Glomerular visceral epithelial cell (primary cell): ENCODE measurements at regions not wholly inside any gene's neighbourhood (a gene's known extent, or its start where the extent isn't known, plus 50 kb on each side); places are given as distances from the start of the nearest gene placed in this dataset.

Experiments used
- DNase-seq: peaks from one replicate; pipeline ENCODE4 v3.0.0-alpha.2; 2016; ENCODE audit errors: extremely low spot score

GRCh38 chr6:14731611-14732010 lies 514.3 kb upstream of the JARID2 start:
- DNase-seq: no peak

DNA sequence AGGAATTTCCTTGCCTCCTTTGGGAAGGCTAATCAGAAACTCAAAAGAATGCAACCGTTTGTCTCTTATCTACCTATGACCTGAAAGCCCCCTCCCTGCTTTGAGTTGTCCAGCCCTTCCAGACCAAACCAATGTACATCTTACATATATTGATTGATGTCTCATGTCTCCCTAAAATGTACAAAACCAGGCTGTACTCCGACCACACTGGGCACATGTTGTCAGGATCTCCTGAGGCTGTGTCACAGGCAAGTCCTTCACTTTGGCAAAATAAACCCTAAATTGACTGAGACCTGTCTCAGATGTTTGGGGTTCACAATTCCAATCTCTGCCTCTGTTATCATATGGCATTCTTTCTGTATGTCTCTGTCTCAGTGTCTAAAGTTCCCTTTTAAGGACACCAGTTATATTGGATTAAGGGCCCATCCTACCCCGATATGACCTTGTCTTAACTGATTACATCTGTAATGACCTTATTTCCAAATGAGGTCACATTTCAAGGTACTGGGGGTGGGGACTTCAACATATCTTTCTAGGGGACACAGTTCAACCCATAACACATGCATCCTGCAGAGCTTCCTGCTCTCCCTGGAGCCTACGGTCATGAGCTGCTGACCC lies 513.5 kb upstream of the JARID2 start:
- DNase-seq: no peak

- DNase-seq: peak; percentile 85
These were observed 512.8 kb upstream of the JARID2 start for GRCh38 chr6:14732844-14733757.

DNA sequence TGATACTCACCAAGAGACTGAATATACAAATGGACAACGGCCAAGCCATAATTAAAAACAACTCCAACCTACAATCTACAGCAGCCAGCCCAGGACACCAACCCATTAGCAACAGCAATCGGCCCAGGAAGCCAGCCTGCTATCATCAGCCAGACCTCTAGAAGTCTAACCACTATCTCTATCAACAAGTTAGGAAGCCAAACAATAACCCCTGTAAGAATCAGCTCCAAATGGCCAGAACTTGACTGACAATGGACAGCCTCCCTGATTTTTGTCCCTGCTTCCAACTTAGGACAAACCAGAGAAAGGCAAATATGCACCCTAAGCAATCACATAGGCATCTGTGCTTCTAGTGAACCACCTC lies 511.8 kb upstream of the JARID2 start:
- no peak for DNase-seq

DNA sequence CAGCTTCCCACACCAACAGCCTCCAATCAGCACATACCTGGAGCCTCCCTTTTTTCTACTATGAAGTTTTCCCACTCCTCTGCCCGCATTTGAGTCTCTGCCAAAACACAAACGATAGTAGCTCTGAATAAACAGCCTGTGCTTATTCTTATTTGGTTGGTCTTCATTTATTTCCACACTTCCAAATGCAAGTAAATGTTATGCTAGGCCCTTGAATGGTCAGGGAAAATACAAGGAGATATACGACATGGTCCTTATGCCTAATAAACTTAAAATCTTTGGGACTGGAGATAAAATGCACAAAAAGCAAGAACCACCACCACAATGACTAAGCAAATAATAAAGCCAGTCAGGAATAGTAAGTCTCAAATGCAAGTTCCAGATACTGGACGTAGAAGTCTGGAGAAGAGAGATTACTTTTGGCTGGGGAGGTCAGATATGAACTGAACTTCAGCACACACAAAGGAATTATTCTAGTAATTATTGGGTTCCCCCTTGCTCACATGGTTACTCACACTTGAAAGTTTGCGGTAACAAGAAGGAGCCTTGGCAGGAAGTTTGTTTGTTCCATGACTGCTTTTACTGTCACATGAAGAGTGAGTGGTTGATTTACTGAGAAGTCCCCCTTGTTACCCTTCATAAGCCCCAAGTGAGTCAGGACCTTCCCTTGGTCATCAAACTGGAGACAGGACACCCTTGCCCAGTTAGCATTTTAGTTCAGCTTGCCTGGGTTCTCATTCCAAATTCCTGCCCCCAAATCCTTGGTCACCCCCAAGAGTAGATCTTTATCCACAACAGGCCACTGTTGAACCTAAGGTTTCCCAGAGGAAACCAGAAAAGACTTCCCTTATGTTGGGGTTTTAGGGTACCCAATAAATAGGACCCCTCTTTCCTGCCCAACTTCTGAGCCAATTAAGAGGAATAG lies 511.2 kb upstream of the JARID2 start:
- DNase-seq: peak; percentile 81

DNA sequence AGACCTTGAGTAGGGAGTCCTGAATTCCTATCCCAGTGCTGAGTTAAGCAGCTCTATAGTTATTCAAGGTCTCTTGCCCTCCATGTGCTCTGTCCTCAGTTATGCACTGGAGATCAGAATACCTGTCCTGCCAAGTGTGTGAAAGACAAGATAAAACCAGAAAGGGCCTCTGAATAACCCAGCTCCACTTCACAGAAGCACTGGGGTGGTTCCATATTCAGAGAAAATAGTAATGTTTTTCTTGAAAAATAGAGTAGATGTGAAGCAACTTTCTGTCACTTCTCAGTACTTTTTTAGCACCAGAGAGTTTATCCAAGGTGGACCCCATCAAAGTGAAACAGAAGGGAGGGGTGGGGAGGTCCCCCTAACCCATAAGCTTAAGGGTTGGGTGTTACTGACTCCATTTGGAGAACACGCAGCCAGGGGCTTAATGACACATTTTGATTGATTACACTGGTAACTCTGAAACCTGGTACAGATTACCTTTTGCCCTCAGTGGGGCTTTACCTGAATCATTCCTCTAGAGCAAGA lies 509.8 kb upstream of the JARID2 start:
- DNase-seq: no peak

- DNase-seq: no peak
These were observed 509.3 kb upstream of the JARID2 start for GRCh38 chr6:14736554-14736953.

GRCh38 chr6:14738497-14738896 lies 507.4 kb upstream of the JARID2 start:
- no peak for DNase-seq

DNA sequence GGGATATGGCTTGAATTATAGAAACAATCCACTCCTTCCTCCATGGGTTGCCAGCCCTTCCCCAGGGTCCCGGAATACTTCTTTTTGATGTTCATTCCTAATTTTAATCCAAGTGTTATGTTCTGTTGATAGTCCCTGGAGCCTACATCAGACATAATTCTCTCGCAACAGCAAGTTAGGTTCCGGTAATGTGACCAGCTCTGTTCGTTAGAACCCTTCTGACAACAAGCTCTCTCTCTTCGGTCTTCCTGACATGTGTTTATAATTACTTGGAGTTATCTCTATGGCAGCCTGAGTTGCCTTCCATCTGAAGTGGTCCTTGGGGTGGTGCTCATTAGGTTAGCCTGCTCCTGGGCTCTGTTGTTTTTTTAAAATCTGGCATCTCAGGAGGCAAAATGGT lies 506.9 kb upstream of the JARID2 start:
- no peak for DNase-seq

DNA sequence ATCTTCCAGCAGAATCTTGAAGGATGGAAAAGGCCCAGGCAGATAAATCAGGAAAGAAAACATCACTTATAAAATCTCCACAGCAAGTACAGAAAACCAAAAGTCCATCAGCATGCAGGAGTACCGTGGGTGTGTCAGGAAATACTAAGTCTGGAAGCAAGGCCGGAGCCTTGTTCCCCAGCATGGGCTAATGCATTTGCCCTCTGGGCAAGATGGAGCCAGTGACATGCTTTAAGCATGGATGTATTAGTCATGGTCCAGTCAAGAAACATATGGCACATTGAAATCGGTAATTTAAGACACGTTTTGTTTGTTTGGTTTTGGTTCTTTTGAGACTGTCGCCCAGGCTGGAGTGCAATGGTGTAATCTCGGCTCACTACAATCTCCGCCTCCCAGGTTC lies 506.0 kb upstream of the JARID2 start:
- no peak for DNase-seq

- DNase-seq: no peak
These were observed 503.7 kb upstream of the JARID2 start for GRCh38 chr6:14742171-14742570.

DNA sequence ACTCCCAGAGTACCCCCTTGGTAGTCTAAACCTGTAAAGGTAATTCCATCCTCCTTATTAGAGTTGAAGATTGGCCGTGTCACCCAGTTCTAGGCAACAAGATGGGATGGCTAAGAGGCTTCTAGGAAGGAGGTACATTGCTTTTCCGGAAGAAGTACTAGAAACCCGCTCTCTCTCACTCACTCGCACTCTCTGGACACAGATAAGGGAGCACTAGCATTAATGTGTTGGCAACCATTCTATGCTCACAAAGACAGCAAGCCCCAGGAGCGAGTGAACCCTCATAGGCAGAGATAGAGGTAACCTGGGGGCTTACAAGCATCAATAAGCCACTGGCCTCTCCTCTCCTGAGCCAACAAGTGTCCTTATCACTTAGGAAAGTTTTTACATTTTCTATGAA lies 503.2 kb upstream of the JARID2 start:
- no peak for DNase-seq

GRCh38 chr6:14743144-14743473 lies 502.8 kb upstream of the JARID2 start:
- no peak for DNase-seq

DNA sequence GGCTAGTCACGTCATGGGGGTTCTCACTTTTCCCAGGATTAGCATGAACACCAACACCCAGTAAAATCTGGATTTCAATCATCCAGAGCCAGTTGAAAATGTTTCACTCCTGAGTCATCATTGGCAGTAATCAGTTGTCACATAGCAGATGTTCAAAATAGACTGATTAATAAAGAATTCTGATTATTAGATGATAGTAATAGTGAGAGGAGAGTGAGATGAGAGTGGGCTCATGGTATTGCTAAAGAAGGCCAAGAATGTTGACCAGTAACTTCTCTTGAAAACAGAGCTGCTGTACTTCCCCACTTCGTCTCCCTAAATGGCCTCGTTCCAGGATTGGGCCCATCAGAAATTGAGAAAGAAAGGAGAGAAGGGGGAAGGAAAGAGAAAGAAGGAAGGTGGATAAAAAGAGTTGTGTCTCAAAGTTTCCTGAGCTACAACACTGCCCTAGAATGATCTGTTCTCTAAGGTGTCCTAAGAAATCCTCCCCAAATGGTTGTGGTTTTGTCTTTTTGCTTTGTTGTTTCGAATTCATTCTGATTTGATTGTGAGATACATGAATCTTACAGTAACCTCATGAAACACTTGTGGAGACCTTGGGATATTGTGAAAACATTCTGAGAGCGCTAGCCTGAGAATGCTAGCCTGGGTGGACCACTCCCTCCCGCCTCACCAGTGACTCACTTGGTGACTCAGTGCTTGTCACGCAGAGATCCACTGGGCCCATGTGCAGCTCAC lies 502.2 kb upstream of the JARID2 start:
- peak; percentile 98 for DNase-seq

DNA sequence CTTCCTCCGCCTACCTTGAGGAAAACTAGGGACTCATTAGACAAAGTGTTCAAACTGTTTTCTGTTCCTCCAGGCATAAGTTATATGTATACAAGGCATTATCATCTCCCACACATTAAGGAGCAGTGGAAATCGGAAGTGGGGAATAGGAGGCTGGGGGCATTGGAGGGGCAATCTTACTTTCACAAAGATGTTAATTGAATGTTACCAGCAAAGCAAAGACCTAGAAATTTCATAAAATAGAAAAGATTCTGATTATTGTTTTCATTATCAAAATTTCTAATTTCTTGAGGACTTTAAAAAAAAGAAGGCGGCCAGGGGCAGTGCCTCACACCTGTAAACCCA lies 501.7 kb upstream of the JARID2 start:
- DNase-seq: no peak

DNA sequence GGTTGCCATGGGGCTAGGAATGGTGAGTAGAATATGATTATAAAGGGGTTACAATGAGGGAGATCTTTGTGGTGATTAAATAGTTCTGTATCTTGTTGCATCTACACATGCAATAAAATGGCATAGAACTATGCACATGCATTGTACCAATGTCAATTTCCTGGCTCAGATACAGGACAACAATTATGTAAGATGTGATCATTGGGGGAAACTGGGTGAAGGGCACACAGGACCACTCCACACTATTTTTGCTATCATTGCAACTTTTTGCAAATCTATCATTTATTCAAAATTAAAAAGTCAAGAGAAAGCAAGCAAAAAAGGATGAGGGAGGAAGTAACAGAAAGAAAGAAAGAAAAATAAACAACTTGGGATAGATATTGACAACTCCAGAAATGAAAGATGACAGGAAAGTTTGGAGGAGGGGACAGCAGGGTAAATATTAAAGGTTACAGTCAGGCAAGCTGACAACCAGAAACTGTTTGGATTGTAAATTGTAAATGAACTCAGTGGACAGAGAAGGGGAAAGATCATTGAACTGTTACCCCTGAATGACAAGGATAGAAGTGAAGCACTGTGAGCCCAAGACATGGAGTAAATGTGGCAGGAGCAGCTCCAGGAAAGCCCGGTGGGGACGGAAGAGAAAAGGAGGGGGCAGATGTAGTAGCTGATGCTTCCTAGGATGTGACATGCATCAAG lies 499.6 kb upstream of the JARID2 start:
- DNase-seq: no peak

DNA sequence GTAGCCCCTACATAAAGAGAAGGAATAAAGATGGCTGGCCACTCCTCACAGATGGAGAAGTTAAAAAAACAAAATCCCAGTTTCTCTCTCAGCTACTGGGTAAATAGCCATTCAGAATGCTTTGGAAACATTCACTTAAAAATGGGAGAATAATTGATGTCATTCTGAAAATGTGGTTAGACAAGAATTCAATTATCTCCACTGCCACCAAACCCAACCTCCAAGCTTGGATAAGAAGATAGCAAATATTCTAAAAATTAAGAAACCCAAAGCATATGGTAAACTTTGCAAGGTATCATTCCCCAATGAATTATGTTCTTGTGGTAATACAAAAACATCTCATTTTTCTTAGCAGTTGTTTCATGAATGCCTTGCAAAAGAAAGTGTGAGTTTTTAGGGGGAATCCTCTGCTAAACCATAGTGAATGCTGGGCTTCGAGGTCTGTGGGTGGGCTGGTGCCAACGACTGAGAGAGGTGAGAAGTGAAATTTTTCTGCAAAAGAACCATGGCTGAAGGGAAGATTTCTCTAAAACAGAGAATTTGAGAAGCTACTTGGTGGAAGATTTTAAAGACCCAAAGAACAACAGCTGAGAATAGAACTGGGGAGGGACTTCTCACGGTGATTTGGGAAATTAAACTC lies 497.9 kb upstream of the JARID2 start:
- no peak for DNase-seq

- DNase-seq: no peak
These were observed 497.2 kb upstream of the JARID2 start for GRCh38 chr6:14748679-14749078.

GRCh38 chr6:14750059-14750661 lies 495.7 kb upstream of the JARID2 start:
- DNase-seq: no peak

DNA sequence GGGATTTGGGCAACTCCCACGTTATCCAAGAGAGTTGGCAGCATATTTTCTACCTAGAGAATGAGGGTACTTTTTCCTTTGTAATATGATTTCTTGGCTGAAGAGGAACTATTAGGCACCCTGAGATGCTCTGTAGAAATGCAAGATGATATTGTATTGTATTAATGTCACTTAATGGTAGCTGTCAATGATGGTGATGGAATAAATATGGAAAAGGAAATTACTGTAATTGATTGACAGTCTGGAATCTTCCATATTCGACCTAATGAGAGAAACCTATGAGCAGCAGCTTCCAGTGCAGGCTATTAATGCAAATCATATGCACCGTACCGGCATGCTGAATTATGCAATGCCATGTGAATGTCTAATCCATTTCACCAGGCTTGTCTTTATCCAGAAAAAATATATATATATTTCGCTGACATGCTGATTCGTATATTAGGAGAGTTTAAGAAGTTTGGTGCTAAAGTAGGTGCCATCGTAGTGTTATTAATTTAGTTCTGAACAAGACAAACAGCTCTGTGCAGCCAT lies 494.2 kb upstream of the JARID2 start:
- DNase-seq: no peak
